ENCODE measurements at regions not wholly inside any gene's neighbourhood (a gene's known extent, or its start where the extent isn't known, plus 50 kb on each side); places are given as distances from the start of the nearest gene placed in this dataset.

DNA sequence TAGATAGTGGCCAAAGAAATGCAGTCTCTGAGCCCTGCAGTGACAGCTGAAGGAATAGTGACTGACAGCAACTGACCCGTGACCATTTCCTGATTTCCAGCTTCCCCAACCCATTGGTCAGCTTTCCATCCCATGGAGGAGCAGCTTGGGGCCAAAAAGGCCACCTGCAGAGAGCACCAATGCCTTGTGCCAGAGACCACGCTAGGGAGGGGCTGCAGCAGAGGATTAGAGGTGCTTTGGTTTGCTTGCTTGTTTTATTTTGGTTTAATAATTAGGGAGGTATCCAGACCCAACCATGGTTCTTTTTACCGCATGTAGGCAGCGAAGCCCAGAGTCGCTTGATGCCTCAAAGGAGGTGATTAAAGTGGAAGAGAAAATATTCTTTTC lies 61.3 kb upstream of the SIAH1 start:
- Histone ChIP-seq H3K36me3 (ENCODE audit: insufficient read depth) (no peaks in the 10 kb centered on the region), H3K27me3 (ENCODE audit: insufficient read depth, low read depth) (no peaks in the 10 kb centered on the region), H3K9ac (no peak overlapping the region), H3K4me1 (ENCODE audit: low read depth, poor library complexity, severe bottlenecking) (no peaks in the 10 kb centered on the region), H4K20me1 (ENCODE audit: insufficient read depth) (no peaks in the 10 kb centered on the region), H3K27ac (no peak overlapping the region), H3K4me2 (no peak overlapping the region), H3K79me2 (ENCODE audit: insufficient read depth, low read depth) (no peaks in the 10 kb centered on the region), H3K4me3 (IDR thresholded peaks at IDR 0.05; ENCODE audit: insufficient read depth, low read depth, low read length) (no peak overlapping the region), H2AFZ (ENCODE audit: low read depth) (no peak overlapping the region)
- TF ChIP-seq, protein P1, sequence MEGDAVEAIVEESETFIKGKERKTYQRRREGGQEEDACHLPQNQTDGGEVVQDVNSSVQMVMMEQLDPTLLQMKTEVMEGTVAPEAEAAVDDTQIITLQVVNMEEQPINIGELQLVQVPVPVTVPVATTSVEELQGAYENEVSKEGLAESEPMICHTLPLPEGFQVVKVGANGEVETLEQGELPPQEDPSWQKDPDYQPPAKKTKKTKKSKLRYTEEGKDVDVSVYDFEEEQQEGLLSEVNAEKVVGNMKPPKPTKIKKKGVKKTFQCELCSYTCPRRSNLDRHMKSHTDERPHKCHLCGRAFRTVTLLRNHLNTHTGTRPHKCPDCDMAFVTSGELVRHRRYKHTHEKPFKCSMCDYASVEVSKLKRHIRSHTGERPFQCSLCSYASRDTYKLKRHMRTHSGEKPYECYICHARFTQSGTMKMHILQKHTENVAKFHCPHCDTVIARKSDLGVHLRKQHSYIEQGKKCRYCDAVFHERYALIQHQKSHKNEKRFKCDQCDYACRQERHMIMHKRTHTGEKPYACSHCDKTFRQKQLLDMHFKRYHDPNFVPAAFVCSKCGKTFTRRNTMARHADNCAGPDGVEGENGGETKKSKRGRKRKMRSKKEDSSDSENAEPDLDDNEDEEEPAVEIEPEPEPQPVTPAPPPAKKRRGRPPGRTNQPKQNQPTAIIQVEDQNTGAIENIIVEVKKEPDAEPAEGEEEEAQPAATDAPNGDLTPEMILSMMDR (conservative IDR thresholded peaks at IDR 0.05; ENCODE audit: low read depth, low read length), result no peak

DNA sequence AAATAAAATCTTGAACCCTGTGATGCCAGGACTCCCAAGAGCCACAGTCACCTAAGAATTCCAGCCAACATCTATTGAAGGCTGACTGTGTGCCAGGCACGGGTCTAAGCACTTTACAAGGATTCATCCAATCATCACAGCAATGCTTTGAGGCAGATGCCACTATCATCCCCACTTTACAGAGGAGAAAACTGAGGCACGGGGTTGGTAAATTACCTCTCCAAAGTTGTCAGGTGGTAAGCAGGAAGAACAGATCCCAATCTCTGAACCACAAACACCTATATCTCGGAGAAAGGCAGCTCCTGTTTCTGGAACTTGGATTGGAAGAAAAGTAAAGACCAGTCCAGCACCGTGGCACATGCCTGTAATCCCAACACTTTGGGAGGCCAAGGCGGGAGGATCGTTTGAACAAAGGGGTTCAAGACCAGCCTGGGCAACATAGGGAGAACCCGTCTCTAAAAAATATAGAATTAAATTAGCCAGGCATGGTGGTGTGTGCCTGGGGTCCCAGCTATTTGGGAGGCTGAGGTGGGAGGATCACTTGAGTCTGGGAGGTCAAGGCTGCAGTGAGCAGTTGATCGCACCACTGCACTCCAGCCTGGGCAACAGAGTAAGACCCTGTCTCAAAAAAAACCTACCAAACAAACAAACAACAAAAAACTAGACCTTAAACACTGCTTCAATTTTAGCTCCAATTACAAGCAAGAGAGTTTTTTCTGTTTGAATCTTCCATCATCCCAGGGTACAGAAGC lies 60.7 kb upstream of the SIAH1 start:
- no peaks in the 10 kb centered on the region for H3K36me3 ChIP-seq (ENCODE audit: insufficient read depth)
- H3K4me1 ChIP-seq (ENCODE audit: low read depth, poor library complexity, severe bottlenecking), result no peaks in the 10 kb centered on the region
- H3K4me3 ChIP-seq (IDR thresholded peaks at IDR 0.05; ENCODE audit: insufficient read depth, low read depth, low read length), result no peak overlapping the region
- no peak overlapping the region for H3K27ac ChIP-seq
- H4K20me1 ChIP-seq (ENCODE audit: insufficient read depth), result no peaks in the 10 kb centered on the region
- no peaks in the 10 kb centered on the region for H3K79me2 ChIP-seq (ENCODE audit: insufficient read depth, low read depth)
- no peak overlapping the region for H3K4me2 ChIP-seq
- H3K9ac ChIP-seq, result no peak overlapping the region
- no peak overlapping the region for H2AFZ ChIP-seq (ENCODE audit: low read depth)
- TF ChIP-seq, protein P1 (conservative IDR thresholded peaks at IDR 0.05; ENCODE audit: low read depth, low read length), result no peak
- no peaks in the 10 kb centered on the region for H3K27me3 ChIP-seq (ENCODE audit: insufficient read depth, low read depth)

DNA sequence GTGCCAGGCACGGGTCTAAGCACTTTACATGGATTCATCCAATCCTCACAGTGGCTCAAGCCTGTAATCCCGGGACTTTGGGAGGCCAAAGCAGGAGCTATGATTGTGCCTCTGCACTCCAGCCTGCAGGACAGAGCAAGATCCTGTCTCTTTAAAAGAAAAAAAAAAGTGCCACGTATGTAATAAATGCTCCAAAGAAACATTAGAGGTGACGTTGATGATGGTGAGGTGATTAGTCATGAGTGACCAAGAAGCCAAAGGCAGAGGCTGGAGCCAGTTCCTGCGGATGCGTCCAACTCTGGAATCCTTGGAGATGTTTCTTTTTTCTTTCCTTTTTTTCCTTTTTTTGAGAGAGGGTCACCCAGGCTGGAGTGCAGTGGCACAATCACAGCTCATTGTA lies 59.4 kb upstream of the SIAH1 start:
- H4K20me1 ChIP-seq (ENCODE audit: insufficient read depth), result no peaks in the 10 kb centered on the region
- no peaks in the 10 kb centered on the region for H3K36me3 ChIP-seq (ENCODE audit: insufficient read depth)
- H3K27ac ChIP-seq, result no peak overlapping the region
- H3K4me2 ChIP-seq, result no peak overlapping the region
- no peaks in the 10 kb centered on the region for H3K4me1 ChIP-seq (ENCODE audit: low read depth, poor library complexity, severe bottlenecking)
- H3K9ac ChIP-seq, result no peak overlapping the region
- H3K27me3 ChIP-seq (ENCODE audit: insufficient read depth, low read depth), result no peaks in the 10 kb centered on the region
- H2AFZ ChIP-seq (ENCODE audit: low read depth), result no peak overlapping the region
- no peaks in the 10 kb centered on the region for H3K79me2 ChIP-seq (ENCODE audit: insufficient read depth, low read depth)
- H3K4me3 ChIP-seq (IDR thresholded peaks at IDR 0.05; ENCODE audit: insufficient read depth, low read depth, low read length), result no peak overlapping the region
- TF ChIP-seq, protein P1 (conservative IDR thresholded peaks at IDR 0.05; ENCODE audit: low read depth, low read length), result no peak

DNA sequence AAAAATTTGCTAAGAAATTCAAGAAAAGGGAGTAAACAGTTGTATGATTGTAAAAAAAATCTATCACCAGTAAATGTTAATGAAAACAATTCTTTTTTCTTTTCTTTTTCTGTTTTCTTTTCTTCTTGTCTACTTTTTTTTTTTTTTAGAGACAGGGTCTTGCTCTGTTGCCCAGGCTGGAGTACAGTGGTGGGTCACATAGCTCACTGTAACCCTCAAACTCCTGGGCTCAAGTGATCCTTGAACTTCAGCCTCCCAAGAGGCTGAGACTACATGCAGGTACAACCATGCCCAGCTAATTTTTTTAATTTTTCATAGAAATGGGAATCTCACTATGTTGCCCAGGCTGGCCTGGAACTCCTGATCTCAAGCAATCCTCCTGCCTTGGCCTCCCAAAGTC lies 57.2 kb upstream of the SIAH1 start:
- H3K79me2 ChIP-seq (ENCODE audit: insufficient read depth, low read depth), result no peaks in the 10 kb centered on the region
- H2AFZ ChIP-seq (ENCODE audit: low read depth), result no peak overlapping the region
- H3K4me3 ChIP-seq (IDR thresholded peaks at IDR 0.05; ENCODE audit: insufficient read depth, low read depth, low read length), result no peak overlapping the region
- no peaks in the 10 kb centered on the region for H3K4me1 ChIP-seq (ENCODE audit: low read depth, poor library complexity, severe bottlenecking)
- TF ChIP-seq, protein P1 (conservative IDR thresholded peaks at IDR 0.05; ENCODE audit: low read depth, low read length), result no peak
- no peak overlapping the region for H3K27ac ChIP-seq
- no peak overlapping the region for H3K9ac ChIP-seq
- no peaks in the 10 kb centered on the region for H3K27me3 ChIP-seq (ENCODE audit: insufficient read depth, low read depth)
- H3K4me2 ChIP-seq, result no peak overlapping the region
- no peaks in the 10 kb centered on the region for H4K20me1 ChIP-seq (ENCODE audit: insufficient read depth)
- H3K36me3 ChIP-seq (ENCODE audit: insufficient read depth), result no peaks in the 10 kb centered on the region

Measured in KMS-11 (cell line).